ENCODE measurements at regions not wholly inside any gene's neighbourhood (a gene's known extent, or its start where the extent isn't known, plus 50 kb on each side); places are given as distances from the start of the nearest gene placed in this dataset.

DNA sequence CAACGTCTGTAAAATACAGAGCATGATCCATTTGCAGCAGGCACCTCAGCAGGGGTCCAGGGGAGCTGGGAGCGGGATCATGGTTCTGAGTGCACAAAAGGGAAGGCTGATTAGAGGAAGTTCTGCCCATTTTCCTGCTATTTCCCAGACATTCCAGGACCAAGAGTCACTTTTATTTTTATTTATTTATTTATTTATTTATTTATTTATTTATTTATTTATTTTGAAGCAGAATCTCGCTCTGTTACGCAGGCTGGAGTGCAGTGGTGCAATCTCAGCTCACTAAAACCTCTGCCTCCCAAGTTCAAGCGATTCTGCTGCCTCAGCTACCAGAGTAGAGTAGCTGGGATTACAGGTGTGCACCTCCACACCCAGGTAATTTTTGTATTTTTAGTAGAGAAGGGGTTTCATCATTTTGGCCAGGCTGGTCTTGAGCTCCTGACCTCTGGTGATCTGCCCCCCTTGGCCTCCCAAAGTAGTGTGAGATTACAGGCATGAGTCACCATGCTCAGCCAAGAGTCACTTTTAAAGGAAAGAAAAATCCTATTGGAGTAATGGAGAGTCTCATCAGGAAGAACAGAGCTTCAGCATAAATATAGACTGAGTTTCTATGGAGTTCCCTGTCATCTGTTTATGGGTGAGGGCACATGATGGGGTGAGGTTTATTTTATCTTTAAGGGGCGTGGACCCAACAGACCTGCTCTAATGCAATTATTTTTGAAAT, 355.2 kb downstream of the HAPSTR1 start:
- TF ChIP-seq, protein P1, sequence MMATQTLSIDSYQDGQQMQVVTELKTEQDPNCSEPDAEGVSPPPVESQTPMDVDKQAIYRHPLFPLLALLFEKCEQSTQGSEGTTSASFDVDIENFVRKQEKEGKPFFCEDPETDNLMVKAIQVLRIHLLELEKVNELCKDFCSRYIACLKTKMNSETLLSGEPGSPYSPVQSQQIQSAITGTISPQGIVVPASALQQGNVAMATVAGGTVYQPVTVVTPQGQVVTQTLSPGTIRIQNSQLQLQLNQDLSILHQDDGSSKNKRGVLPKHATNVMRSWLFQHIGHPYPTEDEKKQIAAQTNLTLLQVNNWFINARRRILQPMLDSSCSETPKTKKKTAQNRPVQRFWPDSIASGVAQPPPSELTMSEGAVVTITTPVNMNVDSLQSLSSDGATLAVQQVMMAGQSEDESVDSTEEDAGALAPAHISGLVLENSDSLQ (IDR thresholded peaks at IDR 0.05) = no peak
- TF ChIP-seq, protein P2, sequence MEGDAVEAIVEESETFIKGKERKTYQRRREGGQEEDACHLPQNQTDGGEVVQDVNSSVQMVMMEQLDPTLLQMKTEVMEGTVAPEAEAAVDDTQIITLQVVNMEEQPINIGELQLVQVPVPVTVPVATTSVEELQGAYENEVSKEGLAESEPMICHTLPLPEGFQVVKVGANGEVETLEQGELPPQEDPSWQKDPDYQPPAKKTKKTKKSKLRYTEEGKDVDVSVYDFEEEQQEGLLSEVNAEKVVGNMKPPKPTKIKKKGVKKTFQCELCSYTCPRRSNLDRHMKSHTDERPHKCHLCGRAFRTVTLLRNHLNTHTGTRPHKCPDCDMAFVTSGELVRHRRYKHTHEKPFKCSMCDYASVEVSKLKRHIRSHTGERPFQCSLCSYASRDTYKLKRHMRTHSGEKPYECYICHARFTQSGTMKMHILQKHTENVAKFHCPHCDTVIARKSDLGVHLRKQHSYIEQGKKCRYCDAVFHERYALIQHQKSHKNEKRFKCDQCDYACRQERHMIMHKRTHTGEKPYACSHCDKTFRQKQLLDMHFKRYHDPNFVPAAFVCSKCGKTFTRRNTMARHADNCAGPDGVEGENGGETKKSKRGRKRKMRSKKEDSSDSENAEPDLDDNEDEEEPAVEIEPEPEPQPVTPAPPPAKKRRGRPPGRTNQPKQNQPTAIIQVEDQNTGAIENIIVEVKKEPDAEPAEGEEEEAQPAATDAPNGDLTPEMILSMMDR (IDR thresholded peaks at IDR 0.05 in 2 of 3, conservative IDR thresholded peaks at IDR 0.05 in 1 of 3; ENCODE audit: insufficient read depth in 2 of 3, low read depth in 1 of 3, low read length in 3 of 3) = no peak
